ENCODE measurements at regions not wholly inside any gene's neighbourhood (a gene's known extent, or its start where the extent isn't known, plus 50 kb on each side); places are given as distances from the start of the nearest gene placed in this dataset.

- TF ChIP-seq CTCF (IDR thresholded peaks at IDR 0.05), result no peak
- no peak for TF ChIP-seq POLR2A (IDR thresholded peaks at IDR 0.05)
These were observed 253.0 kb upstream of the PPP2R2D start for GRCh38 chr10:131647789-131648188.

All from thyroid gland (tissue), 4 donors.